Stimulated activated CD4-positive, alpha-beta T cell treated with anti-CD3 and anti-CD28 coated beads, Interleukin-15, amount 100 ng/mL, for 48 hours (primary cell): ENCODE measurements at regions not wholly inside any gene's neighbourhood (a gene's known extent, or its start where the extent isn't known, plus 50 kb on each side); places are given as distances from the start of the nearest gene placed in this dataset.

Source experiments
- DNase-seq, 2 donors: peaks; one replicate each; pipeline ENCODE4 v3.0.0-alpha.2; 2020; ENCODE audit warnings: low read depth in 2 of 2

DNA sequence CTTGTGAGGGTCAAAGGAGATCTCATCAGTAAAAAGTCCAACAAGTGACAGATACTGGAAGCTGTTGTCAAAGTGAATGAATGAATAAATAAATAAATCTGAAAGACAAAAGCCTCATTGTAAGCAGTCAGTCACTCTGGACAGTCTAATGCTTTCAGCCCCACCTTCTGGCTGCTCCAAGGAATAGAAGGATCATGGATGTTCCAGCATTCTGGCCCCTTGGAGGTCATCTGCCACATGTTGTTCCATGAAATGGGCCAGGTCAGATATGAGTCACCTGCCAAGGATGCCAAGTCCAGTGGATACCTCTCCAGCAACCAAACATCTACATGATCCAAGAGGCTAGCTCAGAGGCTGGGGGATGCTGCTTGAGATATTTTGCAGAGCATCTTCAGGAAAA, 185.6 kb downstream of the BMP7 start:
- no peak for DNase-seq

DNA sequence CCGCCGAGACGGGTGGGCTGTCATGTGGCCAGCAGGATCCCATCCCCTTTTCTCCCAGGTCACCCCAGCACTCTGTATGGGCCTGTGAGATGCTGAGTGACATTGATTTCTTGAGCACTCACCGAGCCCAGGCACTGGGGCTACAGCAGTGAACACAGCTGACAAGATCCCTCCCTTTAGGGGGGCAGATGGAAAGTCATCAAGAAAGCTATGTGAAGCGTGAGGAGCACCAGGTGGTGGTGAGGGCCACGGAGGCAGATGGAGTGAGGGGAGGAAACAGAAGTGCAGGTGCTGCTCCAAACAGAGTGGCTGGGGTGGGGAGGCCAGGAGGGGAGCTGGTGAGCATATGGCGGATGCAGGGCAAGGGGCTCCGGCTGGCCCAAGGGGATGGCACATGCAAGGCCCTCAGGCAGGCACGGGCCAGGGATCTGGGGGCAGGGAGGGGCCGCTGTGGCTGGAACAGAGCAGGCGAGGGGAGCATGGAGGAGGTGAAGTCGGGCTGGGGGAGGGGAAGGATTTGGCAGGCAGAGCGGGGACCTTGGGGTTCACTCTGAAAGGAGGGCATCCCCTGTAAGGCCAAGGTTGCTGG, 184.0 kb downstream of the BMP7 start:
- no peak for DNase-seq

DNA sequence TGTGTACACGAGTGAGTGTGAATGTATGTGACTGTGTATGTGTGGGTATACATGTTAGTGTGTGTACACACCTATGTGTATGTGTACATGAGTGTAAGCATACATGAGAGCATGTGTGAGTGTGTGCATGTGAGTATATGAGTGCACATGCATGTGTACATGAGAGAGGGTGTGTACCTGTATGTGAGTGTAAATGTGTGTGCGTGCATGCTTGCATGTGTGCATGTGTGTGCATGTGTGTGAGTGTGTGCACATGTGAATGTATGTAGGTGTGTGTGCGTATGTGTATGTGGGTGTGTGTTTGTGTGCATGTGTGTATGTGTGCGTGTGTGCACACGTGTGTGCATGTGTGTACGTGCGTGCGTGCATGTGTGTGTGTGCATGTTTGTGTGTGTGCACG, 183.4 kb downstream of the BMP7 start:
- DNase-seq, result no peak

DNA sequence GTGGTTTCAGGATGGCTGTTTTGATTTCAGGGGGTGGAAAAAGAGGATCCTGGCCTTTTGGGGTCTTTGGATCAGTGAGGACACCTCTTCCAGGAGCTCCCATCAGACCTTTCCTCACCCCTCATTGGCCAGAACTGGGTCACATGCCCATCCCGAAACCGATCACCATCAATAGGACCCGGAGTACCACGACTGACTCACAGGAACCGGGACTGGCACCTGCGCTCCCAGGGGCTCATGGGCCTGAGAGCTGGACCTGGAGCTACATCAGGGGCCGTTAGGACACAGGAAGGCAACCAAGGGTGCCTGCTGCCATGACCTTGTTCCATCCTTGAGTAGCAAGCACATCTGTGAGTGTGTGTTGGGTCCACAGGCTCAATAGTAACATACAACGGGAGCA, 180.4 kb downstream of the BMP7 start:
- no peak for DNase-seq

DNA sequence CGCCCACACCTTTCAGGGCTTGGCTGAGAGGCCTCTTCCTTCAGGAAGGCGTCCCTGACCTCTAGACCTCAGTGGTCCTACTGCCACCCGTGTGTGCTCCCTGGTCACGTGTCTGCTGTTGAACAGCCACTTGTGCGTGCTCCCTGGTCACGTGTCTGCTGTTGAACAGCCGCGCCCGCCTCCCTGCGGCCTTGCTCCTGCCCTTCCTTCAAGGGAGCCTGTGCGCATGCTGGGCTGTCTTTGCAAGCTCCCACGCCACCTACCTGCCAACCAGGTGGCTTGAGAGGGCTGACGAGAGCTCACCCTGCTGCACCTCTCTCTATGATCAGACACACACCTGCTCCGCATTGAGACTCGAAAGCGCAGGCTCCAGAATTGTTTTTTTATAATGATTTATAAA, 179.3 kb downstream of the BMP7 start:
- no peak for DNase-seq

- DNase-seq, result no peak
These were observed 178.7 kb downstream of the BMP7 start for GRCh38 chr20:57087705-57088104.

GRCh38 chr20:57088436-57088835, 178.0 kb downstream of the BMP7 start:
- no peak for DNase-seq

GRCh38 chr20:57089699-57090144, 176.7 kb downstream of the BMP7 start:
- DNase-seq, result peak; percentile 51 to 57

DNA sequence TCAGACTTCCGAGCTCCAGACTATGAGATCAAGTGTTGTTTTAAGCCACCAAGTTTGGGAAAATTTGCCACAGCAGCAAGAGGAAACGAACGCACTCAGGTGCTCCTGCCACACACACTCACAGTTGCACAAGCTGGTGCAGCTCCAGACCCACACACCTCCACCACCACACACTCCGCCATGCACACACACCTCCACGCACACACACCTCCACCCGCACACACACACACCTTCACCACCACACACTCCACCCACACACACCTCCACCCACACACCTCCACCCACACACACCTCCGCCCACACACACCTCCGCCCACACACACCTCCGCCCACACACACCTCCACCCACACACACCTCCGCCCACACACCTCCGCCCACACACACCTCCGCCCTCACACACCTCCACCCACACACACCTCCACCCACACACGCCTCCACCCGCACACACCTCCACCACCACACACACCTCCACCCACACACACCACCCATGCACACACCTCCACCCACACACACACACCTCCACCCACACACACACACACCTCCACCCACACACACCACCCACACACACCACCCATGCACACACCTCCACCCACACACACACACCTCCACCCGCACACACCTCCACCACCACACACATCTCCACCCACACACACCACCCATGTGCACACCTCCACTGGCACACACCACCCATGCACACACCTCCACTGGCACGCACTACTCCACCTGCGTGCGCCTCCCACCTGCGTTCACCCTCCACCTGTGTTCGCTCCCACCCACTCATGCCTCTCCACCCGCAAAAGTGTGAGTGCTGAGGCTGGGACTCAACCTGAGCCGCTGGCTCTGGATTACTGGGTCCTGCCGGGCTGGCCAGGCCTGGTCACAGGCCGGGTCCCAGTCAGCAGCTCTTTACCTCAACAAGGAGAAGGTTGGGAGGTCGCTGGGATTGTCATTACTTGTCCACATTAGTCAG, 175.6 kb downstream of the BMP7 start:
- DNase-seq, result no peak

GRCh38 chr20:57091748-57092111, 174.7 kb downstream of the BMP7 start:
- no peak for DNase-seq

- DNase-seq, result peak; percentile 47 to 54
These were observed 174.1 kb downstream of the BMP7 start for GRCh38 chr20:57092112-57092899.

DNA sequence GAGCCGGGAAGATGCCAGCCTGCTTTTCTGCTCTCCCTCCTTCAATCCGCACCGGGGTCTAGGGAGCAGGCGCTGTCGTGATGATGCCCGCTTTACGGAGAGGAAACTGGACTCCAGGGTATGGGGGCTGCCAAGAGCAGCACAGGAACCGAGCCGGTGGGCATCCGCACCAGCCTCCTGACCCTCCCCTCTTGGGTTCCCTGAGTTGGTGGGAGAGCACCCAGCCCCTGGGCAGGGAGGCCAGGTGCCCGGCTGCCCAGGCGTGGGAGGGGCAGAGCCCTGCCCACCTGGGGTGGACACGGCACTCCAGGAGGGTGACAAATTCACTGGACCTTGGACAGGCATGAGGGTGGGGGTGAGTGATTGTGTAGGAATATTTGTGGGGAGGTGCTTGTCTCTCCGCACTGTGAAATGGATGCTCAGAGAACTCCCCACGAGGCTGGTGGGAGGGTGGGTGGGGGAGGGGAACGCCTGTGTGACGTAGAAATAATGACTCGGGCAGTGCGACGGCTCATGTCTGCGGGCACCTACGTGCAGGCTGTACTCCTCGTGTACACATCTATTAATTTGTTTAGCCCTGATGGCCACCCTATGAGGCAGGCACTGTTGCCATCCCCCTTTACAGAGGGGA, 173.4 kb downstream of the BMP7 start:
- no peak for DNase-seq

DNA sequence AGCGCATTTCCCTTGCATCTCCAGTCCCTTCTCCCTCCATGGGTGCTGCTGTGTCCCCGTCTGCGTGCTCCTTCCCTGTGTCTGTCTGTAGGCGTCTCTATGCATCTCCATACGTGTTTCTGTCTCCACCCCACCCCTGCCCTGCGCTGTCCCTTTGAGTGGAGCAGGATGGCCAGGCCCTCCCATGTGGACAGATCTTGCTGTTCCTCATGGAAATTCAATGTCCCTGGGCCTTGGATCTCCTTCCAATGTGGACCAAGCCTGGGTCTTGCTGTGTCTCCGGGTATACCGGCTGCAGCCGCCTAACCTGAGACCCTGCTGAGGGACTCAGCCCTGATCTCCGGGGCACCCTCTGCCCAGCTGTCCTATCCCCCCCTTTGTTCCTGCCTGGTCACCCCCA, 172.7 kb downstream of the BMP7 start:
- no peak for DNase-seq

GRCh38 chr20:57094252-57094891, 172.1 kb downstream of the BMP7 start:
- DNase-seq, result no peak

- DNase-seq, result no peak
These were observed 171.4 kb downstream of the BMP7 start for GRCh38 chr20:57094991-57095390.

- DNase-seq, result no peak
These were observed 171.0 kb downstream of the BMP7 start for GRCh38 chr20:57095426-57095825.

- no peak for DNase-seq
These were observed 169.1 kb downstream of the BMP7 start for GRCh38 chr20:57097245-57097915.

DNA sequence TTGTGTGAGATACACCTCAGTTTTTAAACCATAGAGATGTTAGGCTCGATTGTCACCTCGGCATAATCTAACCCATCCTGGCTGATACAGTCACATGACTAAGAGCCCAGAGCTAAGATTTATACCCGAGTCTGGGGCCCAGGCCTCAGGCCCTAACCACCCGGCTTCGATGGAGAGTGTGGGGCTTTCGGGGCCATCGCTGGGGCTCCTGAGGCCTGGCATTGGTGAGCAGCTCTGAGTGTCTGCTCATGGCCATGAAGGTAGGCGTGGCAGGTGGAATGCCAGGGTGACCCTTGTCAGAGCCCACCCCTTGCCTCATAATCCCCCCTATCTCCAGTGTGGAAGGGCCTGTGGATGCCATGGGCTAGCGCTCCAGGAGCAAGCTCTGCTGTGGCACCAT, 164.3 kb downstream of the BMP7 start:
- DNase-seq, result no peak

GRCh38 chr20:57102566-57102965, 163.9 kb downstream of the BMP7 start:
- DNase-seq, result no peak

DNA sequence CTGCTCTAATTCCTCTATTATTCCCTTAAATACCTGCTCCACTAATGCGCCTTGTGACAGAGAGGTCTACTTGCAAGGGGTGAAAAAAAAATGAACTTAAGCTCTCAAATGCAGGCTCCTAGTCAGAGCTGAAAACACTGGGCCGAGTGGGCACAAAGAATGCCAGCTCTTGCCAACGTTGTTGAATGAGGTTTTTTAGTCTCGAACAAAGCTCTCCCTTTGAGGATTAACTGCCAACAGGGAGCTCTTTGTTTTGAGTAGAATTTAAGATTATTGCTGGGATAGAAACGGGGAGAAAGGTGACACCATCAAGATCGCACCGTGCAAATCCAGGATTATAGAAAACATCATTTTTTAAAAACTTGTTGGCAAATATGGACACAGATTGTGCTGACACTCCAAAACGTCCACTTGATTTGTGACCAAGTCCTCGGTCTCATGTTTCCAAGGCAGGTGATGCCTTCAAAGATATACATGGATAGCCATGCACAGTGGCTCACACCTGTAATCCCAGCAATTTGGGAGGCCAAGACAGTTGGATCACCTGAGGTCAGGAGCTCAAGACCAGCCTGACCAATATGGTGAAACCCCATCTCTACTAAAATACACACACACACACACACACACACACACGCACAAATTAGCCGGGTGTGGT, 163.2 kb downstream of the BMP7 start:
- no peak for DNase-seq
